OCI-LY7 (cell line): ENCODE measurements at regions not wholly inside any gene's neighbourhood (a gene's known extent, or its start where the extent isn't known, plus 50 kb on each side); places are given as distances from the start of the nearest gene placed in this dataset.

Experiments used
- CTCF ChIP-seq: fragments of 200-600 bp; sonication (generic); conservative IDR thresholded peaks from 2 replicates; pipeline ENCODE4 v1.5.1; 2014; ENCODE audit warnings: mild to moderate bottlenecking, antibody characterized with exemption, low read length, moderate library complexity, mixed read lengths
- EZH2phosphoT487 ChIP-seq: fragments of 200-600 bp; sonication (generic); IDR thresholded peaks from 2 replicates; pipeline ENCODE4 v1.6.1; 2018; ENCODE audit warnings: low read depth, borderline replicate concordance, mild to moderate bottlenecking, mixed run types, antibody characterized with exemption, low read length, moderate library complexity, mixed read lengths

- no peak for TF ChIP-seq CTCF
- TF ChIP-seq EZH2phosphoT487: no peak
Observed at GRCh38 chr15:53107855-53108254, 317.7 kb upstream of the ONECUT1 start.
